ENCODE measurements at regions not wholly inside any gene's neighbourhood (a gene's known extent, or its start where the extent isn't known, plus 50 kb on each side); places are given as distances from the start of the nearest gene placed in this dataset.

DNA sequence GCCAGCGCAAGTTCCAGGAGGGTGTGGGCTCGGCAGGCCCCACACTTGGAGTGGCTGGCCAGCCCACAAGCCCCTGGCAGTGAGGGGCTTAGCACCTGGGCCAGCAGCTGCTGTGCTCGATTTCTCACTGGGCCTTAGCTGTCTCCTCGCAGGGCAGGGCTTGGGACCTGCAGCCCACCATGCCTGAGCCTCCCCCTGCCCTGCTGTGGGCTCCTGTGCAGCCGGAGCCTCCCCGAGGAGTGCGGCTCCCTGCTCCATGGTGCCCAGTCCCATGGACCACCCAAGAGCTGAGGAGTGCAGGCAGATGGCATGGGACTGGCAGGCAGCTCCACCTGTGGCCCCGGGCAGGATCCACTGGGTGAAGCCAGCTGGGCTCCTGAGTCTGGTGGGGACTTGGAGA is 139.2 kb upstream of the CXCL13 start:
- TF ChIP-seq FOXP2 (optimal IDR thresholded peaks at IDR 0.05; ENCODE audit: borderline replicate concordance, extremely low read depth, extremely low read length, insufficient read depth) (no peak), TAF1 (IDR thresholded peaks at IDR 0.05; ENCODE audit: borderline replicate concordance, insufficient read depth, low read length) (no peak), POLR2AphosphoS5 (IDR thresholded peaks at IDR 0.05; ENCODE audit: low read depth, low read length) (no peak), SIN3A (IDR thresholded peaks at IDR 0.05; ENCODE audit: borderline replicate concordance, insufficient read depth, low read length) (no peak)
- TF ChIP-seq, protein P1, sequence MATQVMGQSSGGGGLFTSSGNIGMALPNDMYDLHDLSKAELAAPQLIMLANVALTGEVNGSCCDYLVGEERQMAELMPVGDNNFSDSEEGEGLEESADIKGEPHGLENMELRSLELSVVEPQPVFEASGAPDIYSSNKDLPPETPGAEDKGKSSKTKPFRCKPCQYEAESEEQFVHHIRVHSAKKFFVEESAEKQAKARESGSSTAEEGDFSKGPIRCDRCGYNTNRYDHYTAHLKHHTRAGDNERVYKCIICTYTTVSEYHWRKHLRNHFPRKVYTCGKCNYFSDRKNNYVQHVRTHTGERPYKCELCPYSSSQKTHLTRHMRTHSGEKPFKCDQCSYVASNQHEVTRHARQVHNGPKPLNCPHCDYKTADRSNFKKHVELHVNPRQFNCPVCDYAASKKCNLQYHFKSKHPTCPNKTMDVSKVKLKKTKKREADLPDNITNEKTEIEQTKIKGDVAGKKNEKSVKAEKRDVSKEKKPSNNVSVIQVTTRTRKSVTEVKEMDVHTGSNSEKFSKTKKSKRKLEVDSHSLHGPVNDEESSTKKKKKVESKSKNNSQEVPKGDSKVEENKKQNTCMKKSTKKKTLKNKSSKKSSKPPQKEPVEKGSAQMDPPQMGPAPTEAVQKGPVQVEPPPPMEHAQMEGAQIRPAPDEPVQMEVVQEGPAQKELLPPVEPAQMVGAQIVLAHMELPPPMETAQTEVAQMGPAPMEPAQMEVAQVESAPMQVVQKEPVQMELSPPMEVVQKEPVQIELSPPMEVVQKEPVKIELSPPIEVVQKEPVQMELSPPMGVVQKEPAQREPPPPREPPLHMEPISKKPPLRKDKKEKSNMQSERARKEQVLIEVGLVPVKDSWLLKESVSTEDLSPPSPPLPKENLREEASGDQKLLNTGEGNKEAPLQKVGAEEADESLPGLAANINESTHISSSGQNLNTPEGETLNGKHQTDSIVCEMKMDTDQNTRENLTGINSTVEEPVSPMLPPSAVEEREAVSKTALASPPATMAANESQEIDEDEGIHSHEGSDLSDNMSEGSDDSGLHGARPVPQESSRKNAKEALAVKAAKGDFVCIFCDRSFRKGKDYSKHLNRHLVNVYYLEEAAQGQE (IDR thresholded peaks at IDR 0.05; ENCODE audit: insufficient read depth in 1 of 2, low read depth in 2 of 2, low read length in 2 of 2), result no peak

DNA sequence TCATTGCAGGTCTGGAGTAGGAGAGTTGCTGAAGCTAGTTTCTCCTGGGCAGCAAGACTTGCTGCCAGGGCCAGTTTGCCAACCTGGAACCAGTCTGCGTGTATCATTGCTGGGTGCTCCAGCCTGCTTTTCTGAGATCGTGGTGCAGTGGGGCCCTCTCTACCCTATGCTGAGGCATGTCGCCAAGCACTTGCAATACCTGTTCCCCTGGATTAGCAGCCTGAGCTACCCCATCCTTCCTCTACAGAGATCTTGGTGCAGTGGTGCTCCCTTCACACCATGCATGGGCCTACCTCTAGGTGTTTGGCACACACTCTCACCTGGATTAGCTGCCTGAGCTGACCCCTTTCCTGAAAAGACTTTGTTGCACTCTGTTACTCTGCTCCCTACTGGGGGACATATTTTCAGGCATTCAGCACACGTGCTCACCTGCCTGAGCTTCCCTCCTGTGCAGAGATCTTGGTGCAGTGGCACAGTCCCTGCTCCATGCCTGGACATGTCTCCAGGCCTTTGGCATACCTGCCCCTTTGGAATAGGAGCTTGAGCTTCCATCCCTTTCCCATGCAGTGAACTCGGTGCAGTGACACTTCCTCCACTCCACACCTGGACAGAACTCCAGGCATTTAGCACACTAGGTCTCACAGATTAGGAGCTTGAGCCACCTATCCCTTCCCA is 133.7 kb upstream of the CXCL13 start:
- TF ChIP-seq SIN3A (IDR thresholded peaks at IDR 0.05; ENCODE audit: borderline replicate concordance, insufficient read depth, low read length) (no peak), FOXP2 (optimal IDR thresholded peaks at IDR 0.05; ENCODE audit: borderline replicate concordance, extremely low read depth, extremely low read length, insufficient read depth) (no peak), POLR2AphosphoS5 (IDR thresholded peaks at IDR 0.05; ENCODE audit: low read depth, low read length) (no peak), TAF1 (IDR thresholded peaks at IDR 0.05; ENCODE audit: borderline replicate concordance, insufficient read depth, low read length) (no peak)
- TF ChIP-seq, protein P1 (IDR thresholded peaks at IDR 0.05; ENCODE audit: insufficient read depth in 1 of 2, low read depth in 2 of 2, low read length in 2 of 2), result no peak

DNA sequence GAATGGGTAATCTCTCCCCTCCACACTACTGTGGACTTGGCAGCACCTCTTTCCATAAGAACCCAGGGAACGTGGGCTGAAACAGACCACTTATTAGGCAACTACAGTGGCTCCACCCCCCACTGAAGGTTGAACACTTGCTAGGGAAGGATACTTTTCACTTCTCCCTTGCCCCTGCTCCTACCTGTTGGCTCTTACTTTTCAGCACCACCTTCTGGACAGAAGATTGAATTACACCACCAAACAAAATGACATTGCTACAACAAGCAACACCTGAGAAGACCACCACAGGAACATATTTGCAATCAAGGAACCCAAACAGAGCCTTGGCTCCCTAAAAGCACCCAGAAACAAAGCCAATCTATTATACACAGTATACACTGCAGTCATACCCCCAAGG is 132.1 kb upstream of the CXCL13 start:
- TF ChIP-seq TAF1 (IDR thresholded peaks at IDR 0.05; ENCODE audit: borderline replicate concordance, insufficient read depth, low read length), result no peak
- TF ChIP-seq POLR2AphosphoS5 (IDR thresholded peaks at IDR 0.05; ENCODE audit: low read depth, low read length), result no peak
- no peak for TF ChIP-seq SIN3A (IDR thresholded peaks at IDR 0.05; ENCODE audit: borderline replicate concordance, insufficient read depth, low read length)
- TF ChIP-seq, protein P1 (IDR thresholded peaks at IDR 0.05; ENCODE audit: insufficient read depth in 1 of 2, low read depth in 2 of 2, low read length in 2 of 2), result no peak
- no peak for TF ChIP-seq FOXP2 (optimal IDR thresholded peaks at IDR 0.05; ENCODE audit: borderline replicate concordance, extremely low read depth, extremely low read length, insufficient read depth)

DNA sequence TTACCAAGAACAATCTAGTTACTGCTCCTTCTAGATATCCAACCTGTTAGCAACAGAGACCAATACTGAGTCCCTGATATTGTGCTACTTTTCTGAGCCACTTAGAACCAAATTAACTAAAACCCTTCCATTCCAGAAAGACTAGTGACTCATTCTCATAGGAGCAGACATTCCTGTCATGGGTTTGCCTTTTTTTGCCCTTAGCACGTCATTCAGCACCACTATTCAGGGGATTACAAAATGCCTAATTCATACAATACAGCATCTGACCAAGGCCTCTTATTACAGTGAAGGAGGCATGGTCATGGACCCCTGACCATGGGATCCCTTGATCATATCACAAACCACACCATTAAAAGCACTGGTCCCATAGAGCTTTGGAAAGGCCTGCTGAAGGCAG is 123.8 kb upstream of the CXCL13 start:
- TF ChIP-seq POLR2AphosphoS5 (IDR thresholded peaks at IDR 0.05; ENCODE audit: low read depth, low read length) (no peak), TAF1 (IDR thresholded peaks at IDR 0.05; ENCODE audit: borderline replicate concordance, insufficient read depth, low read length) (no peak)
- TF ChIP-seq, protein P1 (IDR thresholded peaks at IDR 0.05; ENCODE audit: insufficient read depth in 1 of 2, low read depth in 2 of 2, low read length in 2 of 2), result no peak

DNA sequence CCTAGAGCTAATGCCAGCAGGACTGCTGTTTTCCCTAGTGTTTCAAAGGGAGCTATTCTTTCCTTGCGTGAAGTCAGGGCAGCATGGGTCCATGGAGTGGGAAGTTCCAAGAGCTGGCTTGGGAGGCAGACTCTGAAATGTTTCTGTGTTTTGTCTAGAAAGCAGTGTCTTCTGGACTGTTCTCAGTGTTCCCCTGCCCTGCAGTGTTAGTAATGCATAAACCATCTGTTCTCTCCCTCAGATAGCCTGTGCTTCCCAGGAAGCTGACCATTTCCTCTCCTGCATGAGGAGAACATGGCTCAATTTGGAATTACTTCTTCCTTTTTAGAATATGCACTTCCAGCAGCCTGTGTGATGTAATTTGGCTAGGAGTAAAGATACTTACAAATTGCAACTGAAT is 116.7 kb upstream of the CXCL13 start:
- TF ChIP-seq, protein P1 (IDR thresholded peaks at IDR 0.05; ENCODE audit: insufficient read depth in 1 of 2, low read depth in 2 of 2, low read length in 2 of 2), result no peak
- TF ChIP-seq POLR2AphosphoS5 (IDR thresholded peaks at IDR 0.05; ENCODE audit: low read depth, low read length) (no peak), SIN3A (IDR thresholded peaks at IDR 0.05; ENCODE audit: borderline replicate concordance, insufficient read depth, low read length) (no peak), TAF1 (IDR thresholded peaks at IDR 0.05; ENCODE audit: borderline replicate concordance, insufficient read depth, low read length) (no peak), FOXP2 (optimal IDR thresholded peaks at IDR 0.05; ENCODE audit: borderline replicate concordance, extremely low read depth, extremely low read length, insufficient read depth) (no peak)

Measured in PFSK-1 (cell line).